CD14-positive monocyte (primary cell): ENCODE measurements at regions not wholly inside any gene's neighbourhood (a gene's known extent, or its start where the extent isn't known, plus 50 kb on each side); places are given as distances from the start of the nearest gene placed in this dataset.

Source experiments
- DNase-seq, 3 donors: peaks; one replicate each; pipeline ENCODE4 v3.0.0-alpha.2; 2011 to 2022
- H2AFZ ChIP-seq: 2 replicates; pipeline ENCODE4 v1.6.0; 2012; ENCODE audit warnings: mild to moderate bottlenecking, low read depth, low read length, inconsistent platforms; ENCODE audit not compliant: insufficient read depth, poor library complexity, severe bottlenecking
- H3K27ac ChIP-seq, 2 donors: 1 replicate in 1 of 2; 2 replicates in 1 of 2; pipeline ENCODE4 v1.5.1; 2012 to 2013; ENCODE audit warnings: low read length in 2 of 2, control low read depth in 1 of 2, inconsistent platforms in 1 of 2, low read depth in 1 of 2, mild to moderate bottlenecking in 1 of 2
- H3K27me3 ChIP-seq, 2 donors: one replicate each; pipeline versions ENCODE4 v1.6.0 to v1.6.1; 2011 to 2013; ENCODE audit warnings: low read length in 2 of 2; ENCODE audit not compliant: control insufficient read depth in 2 of 2, insufficient read depth in 2 of 2
- H3K36me3 ChIP-seq, 2 donors: replicated peaks in 1 of 2; 1 replicate in 1 of 2; 2 replicates in 1 of 2; pipeline versions ENCODE4 v1.5.1 to v1.6.1; 2012 to 2013; ENCODE audit warnings: low read length in 2 of 2, control low read depth in 1 of 2, inconsistent platforms in 1 of 2, mild to moderate bottlenecking in 1 of 2; ENCODE audit not compliant: insufficient read depth in 2 of 2, control insufficient read depth in 1 of 2
- H3K4me1 ChIP-seq, 2 donors: 1 replicate in 1 of 2; 2 replicates in 1 of 2; pipeline versions ENCODE4 v1.5.1 to v1.6.1; 2012 to 2013; ENCODE audit warnings: low read length in 2 of 2, control low read depth in 1 of 2, inconsistent platforms in 1 of 2, mild to moderate bottlenecking in 1 of 2, moderate library complexity in 1 of 2; ENCODE audit not compliant: insufficient read depth in 2 of 2, control insufficient read depth in 1 of 2
- H3K4me2 ChIP-seq: replicated peaks from 2 replicates; pipeline ENCODE3; 2012; ENCODE audit warnings: low read length, moderate library complexity, mild to moderate bottlenecking; ENCODE audit not compliant: poor library complexity, severe bottlenecking; ENCODE audit errors: extremely low read depth
- H3K4me3 ChIP-seq, 3 experiments: fragments of 200-600 bp in 1 of 3; sonication (generic) in 1 of 3; replicated peaks in 1 of 3; 1 replicate in 2 of 3; 2 replicates in 1 of 3; pipeline ENCODE4 v1.5.1; 2011 to 2013; ENCODE audit warnings: low read length in 3 of 3, mild to moderate bottlenecking in 3 of 3, control low read depth in 2 of 3, low read depth in 2 of 3, inconsistent platforms in 1 of 3, moderate library complexity in 1 of 3
- H3K79me2 ChIP-seq: 2 replicates; pipeline ENCODE4 v1.6.0; 2012; ENCODE audit warnings: mild to moderate bottlenecking, control low read depth, inconsistent platforms, low read length, moderate library complexity; ENCODE audit not compliant: insufficient read depth
- H3K9ac ChIP-seq: 2 replicates; pipeline ENCODE4 v1.6.0; 2017; ENCODE audit warnings: low read length, mild to moderate bottlenecking; ENCODE audit not compliant: insufficient read depth, poor library complexity, severe bottlenecking
- H3K9me3 ChIP-seq, 2 donors: replicated peaks in 1 of 2; 1 replicate in 1 of 2; 2 replicates in 1 of 2; pipeline versions ENCODE4 v1.5.1 to v1.6.1; 2012 to 2013; ENCODE audit warnings: low read length in 2 of 2, control low read depth in 1 of 2; ENCODE audit not compliant: control insufficient read depth in 1 of 2, insufficient read depth in 1 of 2
- H4K20me1 ChIP-seq: 2 replicates; pipeline ENCODE4 v1.6.0; 2012; ENCODE audit warnings: mild to moderate bottlenecking, low read length, control low read depth, moderate library complexity; ENCODE audit not compliant: insufficient read depth
- H3K27ac Mint-ChIP-seq, 7 donors: one replicate each; pipeline ENCODE4 v1.8.0; 2020; ENCODE audit warnings: mild to moderate bottlenecking in 7 of 7, mixed read lengths in 7 of 7, moderate library complexity in 6 of 7, inconsistent platforms in 2 of 7
- H3K27me3 Mint-ChIP-seq, 3 donors: one replicate each; pipeline ENCODE4 v1.8.0; 2021 to 2022; ENCODE audit warnings: low read depth in 3 of 3, mild to moderate bottlenecking in 3 of 3, mixed read lengths in 3 of 3, moderate library complexity in 3 of 3, inconsistent platforms in 1 of 3
- H3K36me3 Mint-ChIP-seq, 2 donors: one replicate each; pipeline ENCODE4 v1.8.0; 2020; ENCODE audit warnings: mixed read lengths in 2 of 2, inconsistent platforms in 1 of 2, mild to moderate bottlenecking in 1 of 2
- H3K4me1 Mint-ChIP-seq: one replicate; pipeline ENCODE4 v1.8.0; 2020; ENCODE audit warnings: mild to moderate bottlenecking, mixed read lengths
- H3K4me3 Mint-ChIP-seq, 2 donors: one replicate each; pipeline ENCODE4 v1.8.0; 2020; ENCODE audit warnings: mild to moderate bottlenecking in 2 of 2, mixed read lengths in 2 of 2, moderate library complexity in 1 of 2
- H3K9me3 Mint-ChIP-seq, 7 donors: one replicate each; pipeline ENCODE4 v1.8.0; 2020 to 2022; ENCODE audit warnings: mixed read lengths in 7 of 7, mild to moderate bottlenecking in 6 of 7, moderate library complexity in 6 of 7, inconsistent platforms in 2 of 7
- CTCF ChIP-seq: fragments of 200-600 bp; IDR thresholded peaks from one replicate; pipeline ENCODE4 v1.8.0; 2022; ENCODE audit warnings: antibody characterized with exemption, mild to moderate bottlenecking
- WGBS: methylation state at CpG from one replicate; pipeline ENCODE4 v1.1.5; 2013; ENCODE audit warnings: missing lambda C conversion rate; ENCODE audit not compliant: insufficient coverage; 5-methylcytosine and 5-hydroxymethylcytosine counted together
- intact Hi-C, 2 donors: fragments of 100-400 bp; cut with micrococcal nuclease; formaldehyde crosslinking; loops; one replicate each; pipeline versions ENCODE4 v1.15.0 to v1.15.1; 2023

- no peak overlapping the region for H3K4me3 Mint-ChIP-seq
- no CpG with 5 or more reads among the region's 2 CpGs for WGBS
- H3K4me1 ChIP-seq = no peaks in the 10 kb centered on the region
- DNase-seq = no peak
- H3K9ac ChIP-seq = no peak overlapping the region
- no peaks in the 10 kb centered on the region for H3K36me3 Mint-ChIP-seq
- no peaks in the 10 kb centered on the region for H3K79me2 ChIP-seq
- no peaks in the 10 kb centered on the region for H3K4me1 Mint-ChIP-seq
- peaks cover 0 to 6% (median 0%) of the 10 kb centered on the region in 3 donors for H3K27me3 Mint-ChIP-seq
- no peak overlapping the region for H3K27ac ChIP-seq
- H4K20me1 ChIP-seq = no peaks in the 10 kb centered on the region
- no peak for TF ChIP-seq CTCF
- H3K27ac Mint-ChIP-seq = no peak overlapping the region
- H3K4me3 ChIP-seq = no peak overlapping the region
- intact Hi-C loops = no loop called here
- no peaks in the 10 kb centered on the region for H3K9me3 Mint-ChIP-seq
- H3K4me2 ChIP-seq = no peak overlapping the region
- no peak overlapping the region for H2AFZ ChIP-seq
- no peaks in the 10 kb centered on the region for H3K27me3 ChIP-seq
- no peaks in the 10 kb centered on the region for H3K9me3 ChIP-seq
- H3K36me3 ChIP-seq = no peaks in the 10 kb centered on the region
These were observed 150.4 kb downstream of the NR4A2 start for GRCh38 chr2:156182132-156182531.

DNA sequence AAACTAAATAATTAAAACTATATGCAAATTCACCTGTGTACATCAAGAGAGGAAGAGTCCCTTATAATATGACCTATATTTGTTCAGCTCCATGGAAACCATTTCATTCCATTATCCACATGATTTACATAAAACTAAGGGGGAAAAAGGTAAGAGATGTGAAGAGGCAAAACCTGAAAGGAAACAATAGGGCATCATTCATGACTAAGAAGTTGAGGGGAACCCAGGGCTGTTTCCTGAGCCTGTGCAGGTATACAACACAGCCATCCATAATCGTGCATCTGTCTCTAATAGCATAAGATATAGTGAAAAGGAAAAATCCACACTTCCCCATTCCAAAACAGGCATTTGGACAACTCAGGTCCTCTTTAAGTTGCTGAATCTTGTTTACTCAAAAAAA is 151.3 kb downstream of the NR4A2 start:
- H3K36me3 ChIP-seq = no peaks in the 10 kb centered on the region
- no peaks in the 10 kb centered on the region for H4K20me1 ChIP-seq
- Mint-ChIP-seq H3K4me3 (no peak overlapping the region), H3K36me3 (no peaks in the 10 kb centered on the region), H3K4me1 (no peaks in the 10 kb centered on the region), H3K27ac (peak overlapping the region in 1 of 7 donors; percentile 15), H3K9me3 (no peaks in the 10 kb centered on the region), H3K27me3 (peaks cover 0 to 6% (median 0%) of the 10 kb centered on the region in 3 donors)
- no peak for TF ChIP-seq CTCF
- no peaks in the 10 kb centered on the region for H3K27me3 ChIP-seq
- no peaks in the 10 kb centered on the region for H3K79me2 ChIP-seq
- H3K9ac ChIP-seq = no peak overlapping the region
- no peak overlapping the region for H3K27ac ChIP-seq
- H3K4me2 ChIP-seq = no peak overlapping the region
- H3K9me3 ChIP-seq = no peaks in the 10 kb centered on the region
- intact Hi-C loops = no loop called here
- H3K4me1 ChIP-seq = no peaks in the 10 kb centered on the region
- DNase-seq = no peak
- no peak overlapping the region for H2AFZ ChIP-seq
- WGBS = no CpG with 5 or more reads among the region's 1 CpG
- no peak overlapping the region for H3K4me3 ChIP-seq
